NCI-H748 (cell line): ENCODE measurements at regions not wholly inside any gene's neighbourhood (a gene's known extent, or its start where the extent isn't known, plus 50 kb on each side); places are given as distances from the start of the nearest gene placed in this dataset.

ENCODE experiments used
- DNase-seq: peaks from one replicate; lab custom pipeline; 2025; ENCODE audit not compliant: unreplicated experiment; lab: John Stamatoyannopoulos, UW

- DNase-seq = no peak
These were observed 190.2 kb downstream of the GALR1 start for GRCh38 chr18:77439888-77440287.

- no peak for DNase-seq
These were observed 192.7 kb downstream of the GALR1 start for GRCh38 chr18:77442393-77442792.

- no peak for DNase-seq
These were observed 194.7 kb downstream of the GALR1 start for GRCh38 chr18:77444385-77444784.

- DNase-seq = no peak
These were observed 198.4 kb downstream of the GALR1 start for GRCh38 chr18:77448046-77448445.

- no peak for DNase-seq
These were observed 205.4 kb downstream of the GALR1 start for GRCh38 chr18:77455004-77455403.

- no peak for DNase-seq
These were observed 208.0 kb downstream of the GALR1 start for GRCh38 chr18:77457681-77458080.

GRCh38 chr18:77461062-77461688, 211.5 kb downstream of the GALR1 start:
- DNase-seq = no peak

- DNase-seq = no peak
These were observed 215.3 kb downstream of the GALR1 start for GRCh38 chr18:77464917-77465316.

GRCh38 chr18:77466890-77467289, 217.2 kb downstream of the GALR1 start:
- DNase-seq = no peak

- DNase-seq = no peak
These were observed 219.5 kb downstream of the GALR1 start for GRCh38 chr18:77469131-77469530.

GRCh38 chr18:77470569-77471413, 221.1 kb downstream of the GALR1 start:
- DNase-seq = no peak

- DNase-seq = no peak
These were observed 222.9 kb downstream of the GALR1 start for GRCh38 chr18:77472509-77472908.

- DNase-seq = peak; percentile 17
These were observed 229.2 kb downstream of the GALR1 start for GRCh38 chr18:77478646-77479442.

GRCh38 chr18:77481541-77481940, 231.9 kb downstream of the GALR1 start:
- no peak for DNase-seq

GRCh38 chr18:77482190-77483085, 232.8 kb downstream of the GALR1 start:
- DNase-seq = peak; percentile 78

GRCh38 chr18:77486985-77487384, 237.3 kb downstream of the GALR1 start:
- DNase-seq = no peak

- DNase-seq = no peak
These were observed 238.5 kb downstream of the GALR1 start for GRCh38 chr18:77487951-77488740.

GRCh38 chr18:77495079-77495478, 245.4 kb downstream of the GALR1 start:
- no peak for DNase-seq

- DNase-seq = no peak
These were observed 246.5 kb downstream of the GALR1 start for GRCh38 chr18:77495982-77496690.
